K562 (cell line): ENCODE measurements at regions not wholly inside any gene's neighbourhood (a gene's known extent, or its start where the extent isn't known, plus 50 kb on each side); places are given as distances from the start of the nearest gene placed in this dataset.

Source experiments
- ATAC-seq: fragments of 200-7000 bp; cut with Tn5 transposase; 3 replicates; pipeline ENCODE4 v1.9.1; 2020; ENCODE audit warnings: moderate library complexity
- BruUV-seq: library from RNA; stranded (reverse); fragments of 400-500 nt; replicated peaks from 2 replicates; lab custom pipeline; 2021; lab: Mats Ljungman, UMichigan
- CTCF ChIA-PET: fragments of 300-600 bp; formaldehyde crosslinking; extraction: SDS; loops from one replicate; lab custom pipeline; 2021; ENCODE audit warnings: low intra/inter-chr PET ratio; lab: Yijun Ruan, JAX
- POLR2A ChIA-PET: fragments of 300-600, 350-650 bp; sonication (Branson Sonifier 250); formaldehyde crosslinking; extraction: SDS; loops from one replicate; lab custom pipeline; 2021; ENCODE audit warnings: antibody characterized with exemption, inconsistent platforms; lab: Yijun Ruan, JAX
- DNase-seq, 4 experiments: peaks; one replicate each; pipeline versions ENCODE4 v3.0.0 to v3.0.0-alpha.2; 2011 to 2018; ENCODE audit warnings: low spot score in 3 of 4, mixed read lengths in 3 of 4; ENCODE audit errors: extremely low read depth in 1 of 4
- FAIRE-seq: peaks from 2 replicates; lab custom pipeline; 2011; peaks lifted over from hg19 to GRCh38; lab: Jason Lieb, UNC
- H2AFZ ChIP-seq: 2 replicates; pipeline ENCODE4 v1.6.0; 2011; ENCODE audit warnings: low read depth, low read length, control low read depth, inconsistent platforms
- H3K27ac ChIP-seq: fragments of 200-600 bp; 3 replicates; pipeline ENCODE4 v1.8.0; 2011; ENCODE audit warnings: low read depth, mild to moderate bottlenecking, control low read depth, inconsistent platforms, low read length, moderate library complexity, mixed read lengths; ENCODE audit errors: extremely low read depth
- H3K27me3 ChIP-seq, 2 experiments: fragments of 300-600 bp in 1 of 2; 2 replicates in 1 of 2; 3 replicates in 1 of 2; pipeline versions ENCODE4 v1.6.0 to v1.8.0; 2011; ENCODE audit warnings: inconsistent platforms in 2 of 2, low read length in 2 of 2, mild to moderate bottlenecking in 1 of 2, mixed read lengths in 1 of 2, moderate library complexity in 1 of 2; ENCODE audit not compliant: control insufficient read depth in 2 of 2, insufficient read depth in 2 of 2
- H3K36me3 ChIP-seq: fragments of 300-600 bp; 3 replicates; pipeline ENCODE4 v1.8.0; 2011; ENCODE audit warnings: mild to moderate bottlenecking, low read length, inconsistent platforms; ENCODE audit not compliant: control insufficient read depth, insufficient read depth
- H3K4me1 ChIP-seq, 2 experiments: fragments of 200-600 bp in 1 of 2; replicated peaks in 1 of 2; 2 replicates in 1 of 2; 3 replicates in 1 of 2; pipeline versions ENCODE4 v1.5.1 to v1.8.0; 2011; ENCODE audit warnings: inconsistent platforms in 2 of 2, low read length in 2 of 2, mild to moderate bottlenecking in 1 of 2, mixed read lengths in 1 of 2, moderate library complexity in 1 of 2; ENCODE audit not compliant: control insufficient read depth in 2 of 2, insufficient read depth in 2 of 2
- H3K4me2 ChIP-seq: 2 replicates; pipeline ENCODE4 v1.6.1; 2011; ENCODE audit warnings: low read length, control low read depth, inconsistent platforms, mixed read lengths; ENCODE audit not compliant: insufficient read depth
- H3K4me3 ChIP-seq: fragments of 200-600 bp; sonication (generic), shearing (Covaris generic); 2 replicates; pipeline ENCODE4 v1.5.1; 2016; ENCODE audit warnings: control low read depth, inconsistent platforms
- H3K79me2 ChIP-seq: fragments of 200-600 bp; 3 replicates; pipeline ENCODE4 v1.8.0; 2011; ENCODE audit warnings: low read length, inconsistent platforms; ENCODE audit not compliant: control insufficient read depth, insufficient read depth
- H3K9ac ChIP-seq, 2 experiments: 2 replicates each; pipeline versions ENCODE4 v1.6.0 to v1.6.1; 2011; ENCODE audit warnings: low read depth in 2 of 2, low read length in 2 of 2, control low read depth in 1 of 2, inconsistent platforms in 1 of 2, mild to moderate bottlenecking in 1 of 2, mixed read lengths in 1 of 2; ENCODE audit not compliant: insufficient read depth in 1 of 2
- H3K9me1 ChIP-seq: one replicate; pipeline ENCODE4 v1.6.0; 2011; ENCODE audit warnings: inconsistent platforms, mild to moderate bottlenecking, low read length, moderate library complexity; ENCODE audit not compliant: control insufficient read depth, insufficient read depth
- H3K9me3 ChIP-seq: replicated peaks from 2 replicates; pipeline ENCODE4 v1.5.1; 2011; ENCODE audit warnings: low read depth, low read length, inconsistent platforms; ENCODE audit not compliant: control insufficient read depth, insufficient read depth
- H4K20me1 ChIP-seq: replicated peaks from 2 replicates; pipeline ENCODE4 v1.6.1; 2011; ENCODE audit warnings: low read length, inconsistent platforms, mixed read lengths; ENCODE audit not compliant: control insufficient read depth, insufficient read depth
- ARID1B ChIP-seq: fragments of 450-650 bp; IDR thresholded peaks from 2 replicates; pipeline ENCODE4 v1.6.1; 2016; ENCODE audit warnings: antibody characterized with exemption, mild to moderate bottlenecking, inconsistent platforms
- BCOR ChIP-seq: fragments of 450-650 bp; IDR thresholded peaks from 2 replicates; pipeline ENCODE4 v1.6.1; 2016
- COPS2 ChIP-seq: fragments of 450-650 bp; conservative IDR thresholded peaks from 2 replicates; pipeline ENCODE4 v1.6.1; 2016; ENCODE audit warnings: mild to moderate bottlenecking, moderate library complexity
- NR2F6 ChIP-seq: fragments of 450-650 bp; formaldehyde crosslinking; IDR thresholded peaks from 2 replicates; pipeline ENCODE4 v1.4.0; 2020; ENCODE audit warnings: mild to moderate bottlenecking
- PCBP2 ChIP-seq: fragments of 200-400 bp; formaldehyde crosslinking; IDR thresholded peaks from 2 replicates; pipeline ENCODE4 v1.6.1; 2018; ENCODE audit warnings: low read length, low read depth, mild to moderate bottlenecking, moderate library complexity; ENCODE audit not compliant: poor library complexity, severe bottlenecking
- POLR2B ChIP-seq: fragments of 450-650 bp; IDR thresholded peaks from 2 replicates; pipeline ENCODE4 v1.6.1; 2018; ENCODE audit warnings: low read depth; ENCODE audit not compliant: partially characterized antibody
- SMAD3 ChIP-seq: fragments of 450-650 bp; formaldehyde crosslinking; conservative IDR thresholded peaks from 2 replicates; pipeline ENCODE4 v1.4.0; 2020; ENCODE audit warnings: mild to moderate bottlenecking
- SP1 ChIP-seq: sonication (generic); formaldehyde crosslinking; IDR thresholded peaks from 2 replicates; pipeline ENCODE4 v1.8.1; 2022; ENCODE audit warnings: mild to moderate bottlenecking, missing genetic modification reagents
- SRSF1 ChIP-seq: fragments of 200-400 bp; formaldehyde crosslinking; IDR thresholded peaks from 2 replicates; pipeline ENCODE4 v1.6.1; 2017; ENCODE audit warnings: mild to moderate bottlenecking, low read depth, low read length, moderate library complexity
- ZNF780A ChIP-seq: fragments of 250-450 bp; sonication (Bioruptor Pico); IDR thresholded peaks from 2 replicates; pipeline ENCODE4 v1.5.0; 2021; ENCODE audit warnings: mild to moderate bottlenecking
- WGBS: fragments of 100-300 bp; shearing (Covaris generic); methylation state at CpG from one replicate; pipeline ENCODE4 v1.1.6; 2016; ENCODE audit warnings: low coverage, mixed read lengths; ENCODE audit not compliant: insufficient coverage; ENCODE audit errors: missing lambda C conversion rate; 5-methylcytosine and 5-hydroxymethylcytosine counted together
- in situ Hi-C: fragments of 300-500 bp; cut with MboI; formaldehyde crosslinking; loops from 4 replicates; pipeline ENCODE4 v1.15.0; 2018; ENCODE audit warnings: inconsistent platforms, mixed read lengths
- intact Hi-C: fragments of 100-400 bp; cut with micrococcal nuclease; formaldehyde crosslinking; loops from 2 replicates; pipeline ENCODE4 v1.14.2; 2022

GRCh38 chr2:57711991-57712390 is 334.6 kb upstream of the VRK2 start:
- Histone ChIP-seq H3K79me2 (no peaks in the 10 kb centered on the region), H3K4me3 (no peak overlapping the region), H3K27ac (no peak overlapping the region), H3K36me3 (no peaks in the 10 kb centered on the region), H3K27me3 (no peaks in the 10 kb centered on the region), H2AFZ (no peak overlapping the region), H4K20me1 (no peaks in the 10 kb centered on the region), H3K9ac (no peak overlapping the region), H3K9me1 (no peaks in the 10 kb centered on the region), H3K9me3 (no peaks in the 10 kb centered on the region), H3K4me2 (no peak overlapping the region), H3K4me1 (no peaks in the 10 kb centered on the region)
- TF ChIP-seq COPS2 (no peak), ZNF780A (no peak), SP1 (CRISPR knock-in tag) (no peak), PCBP2 (no peak), NR2F6 (CRISPR knock-in tag) (no peak), POLR2B (no peak), ARID1B (no peak), BCOR (no peak), SRSF1 (no peak), SMAD3 (CRISPR knock-in tag) (no peak)
- intact Hi-C loops = no loop called here
- FAIRE-seq (no peak), DNase-seq (no peak), ATAC-seq (no peak)
- ChIA-PET POLR2A (interaction anchor here (1.2 kb wide), 1 partner anchor 14 kb away, joined by 3 read pairs; no protein-coding TSS in a partner anchor), CTCF (no interaction called here)
- no TSS peak for BruUV-seq
- in situ Hi-C loops = no loop called here
- WGBS = 0% methylated on average over 1 of the region's 1 CpG
